ENCODE measurements at regions not wholly inside any gene's neighbourhood (a gene's known extent, or its start where the extent isn't known, plus 50 kb on each side); places are given as distances from the start of the nearest gene placed in this dataset.
A peak's percentile ranks its signal among the peaks of the same experiment; 100 is the strongest.

DNA sequence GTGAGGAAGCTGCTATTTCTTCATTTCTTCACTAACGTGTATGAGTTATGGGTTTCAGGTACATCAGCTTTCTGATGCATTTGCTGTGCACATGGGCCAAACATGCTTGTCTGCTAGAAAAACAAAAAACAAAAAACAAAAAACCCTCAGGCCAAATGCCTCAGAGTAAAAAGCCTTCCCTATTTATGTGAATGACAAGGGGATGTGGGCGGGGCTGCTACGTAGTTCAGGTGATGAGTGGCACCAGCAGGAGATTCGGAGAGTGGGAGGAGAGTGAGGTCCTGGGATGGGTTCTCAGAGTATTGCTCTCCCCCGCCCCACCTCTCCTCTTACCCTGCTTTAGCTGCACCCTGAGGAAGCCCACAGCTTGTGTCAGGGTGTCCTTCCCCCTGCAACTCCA lies 596.8 kb upstream of the JAG1 start:
- TF ChIP-seq OSR1 (CRISPR knock-in tag; IDR thresholded peaks at IDR 0.05) = no peak
- TF ChIP-seq ZNF8 (CRISPR knock-in tag; IDR thresholded peaks at IDR 0.05) = no peak
- no peak for TF ChIP-seq TCF4 (CRISPR knock-in tag; IDR thresholded peaks at IDR 0.05; ENCODE audit: borderline replicate concordance)
- TF ChIP-seq, protein P1, sequence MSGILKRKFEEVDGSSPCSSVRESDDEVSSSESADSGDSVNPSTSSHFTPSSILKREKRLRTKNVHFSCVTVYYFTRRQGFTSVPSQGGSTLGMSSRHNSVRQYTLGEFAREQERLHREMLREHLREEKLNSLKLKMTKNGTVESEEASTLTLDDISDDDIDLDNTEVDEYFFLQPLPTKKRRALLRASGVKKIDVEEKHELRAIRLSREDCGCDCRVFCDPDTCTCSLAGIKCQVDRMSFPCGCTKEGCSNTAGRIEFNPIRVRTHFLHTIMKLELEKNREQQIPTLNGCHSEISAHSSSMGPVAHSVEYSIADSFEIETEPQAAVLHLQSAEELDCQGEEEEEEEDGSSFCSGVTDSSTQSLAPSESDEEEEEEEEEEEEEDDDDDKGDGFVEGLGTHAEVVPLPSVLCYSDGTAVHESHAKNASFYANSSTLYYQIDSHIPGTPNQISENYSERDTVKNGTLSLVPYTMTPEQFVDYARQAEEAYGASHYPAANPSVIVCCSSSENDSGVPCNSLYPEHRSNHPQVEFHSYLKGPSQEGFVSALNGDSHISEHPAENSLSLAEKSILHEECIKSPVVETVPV (CRISPR knock-in tag; IDR thresholded peaks at IDR 0.05) = no peak
- TF ChIP-seq ZFP30 (CRISPR knock-in tag; IDR thresholded peaks at IDR 0.05) = no peak
- TF ChIP-seq ESRRG (CRISPR knock-in tag; IDR thresholded peaks at IDR 0.05) = no peak
- TF ChIP-seq ARNTL (CRISPR knock-in tag; IDR thresholded peaks at IDR 0.05; ENCODE audit: borderline replicate concordance, low read depth) = no peak
- TF ChIP-seq, protein P2, sequence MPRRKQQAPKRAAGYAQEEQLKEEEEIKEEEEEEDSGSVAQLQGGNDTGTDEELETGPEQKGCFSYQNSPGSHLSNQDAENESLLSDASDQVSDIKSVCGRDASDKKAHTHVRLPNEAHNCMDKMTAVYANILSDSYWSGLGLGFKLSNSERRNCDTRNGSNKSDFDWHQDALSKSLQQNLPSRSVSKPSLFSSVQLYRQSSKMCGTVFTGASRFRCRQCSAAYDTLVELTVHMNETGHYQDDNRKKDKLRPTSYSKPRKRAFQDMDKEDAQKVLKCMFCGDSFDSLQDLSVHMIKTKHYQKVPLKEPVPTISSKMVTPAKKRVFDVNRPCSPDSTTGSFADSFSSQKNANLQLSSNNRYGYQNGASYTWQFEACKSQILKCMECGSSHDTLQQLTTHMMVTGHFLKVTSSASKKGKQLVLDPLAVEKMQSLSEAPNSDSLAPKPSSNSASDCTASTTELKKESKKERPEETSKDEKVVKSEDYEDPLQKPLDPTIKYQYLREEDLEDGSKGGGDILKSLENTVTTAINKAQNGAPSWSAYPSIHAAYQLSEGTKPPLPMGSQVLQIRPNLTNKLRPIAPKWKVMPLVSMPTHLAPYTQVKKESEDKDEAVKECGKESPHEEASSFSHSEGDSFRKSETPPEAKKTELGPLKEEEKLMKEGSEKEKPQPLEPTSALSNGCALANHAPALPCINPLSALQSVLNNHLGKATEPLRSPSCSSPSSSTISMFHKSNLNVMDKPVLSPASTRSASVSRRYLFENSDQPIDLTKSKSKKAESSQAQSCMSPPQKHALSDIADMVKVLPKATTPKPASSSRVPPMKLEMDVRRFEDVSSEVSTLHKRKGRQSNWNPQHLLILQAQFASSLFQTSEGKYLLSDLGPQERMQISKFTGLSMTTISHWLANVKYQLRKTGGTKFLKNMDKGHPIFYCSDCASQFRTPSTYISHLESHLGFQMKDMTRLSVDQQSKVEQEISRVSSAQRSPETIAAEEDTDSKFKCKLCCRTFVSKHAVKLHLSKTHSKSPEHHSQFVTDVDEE (CRISPR knock-in tag; IDR thresholded peaks at IDR 0.05) = no peak
- TF ChIP-seq, protein P3, sequence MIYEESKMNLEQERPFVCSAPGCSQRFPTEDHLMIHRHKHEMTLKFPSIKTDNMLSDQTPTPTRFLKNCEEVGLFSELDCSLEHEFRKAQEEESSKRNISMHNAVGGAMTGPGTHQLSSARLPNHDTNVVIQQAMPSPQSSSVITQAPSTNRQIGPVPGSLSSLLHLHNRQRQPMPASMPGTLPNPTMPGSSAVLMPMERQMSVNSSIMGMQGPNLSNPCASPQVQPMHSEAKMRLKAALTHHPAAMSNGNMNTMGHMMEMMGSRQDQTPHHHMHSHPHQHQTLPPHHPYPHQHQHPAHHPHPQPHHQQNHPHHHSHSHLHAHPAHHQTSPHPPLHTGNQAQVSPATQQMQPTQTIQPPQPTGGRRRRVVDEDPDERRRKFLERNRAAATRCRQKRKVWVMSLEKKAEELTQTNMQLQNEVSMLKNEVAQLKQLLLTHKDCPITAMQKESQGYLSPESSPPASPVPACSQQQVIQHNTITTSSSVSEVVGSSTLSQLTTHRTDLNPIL (CRISPR knock-in tag; IDR thresholded peaks at IDR 0.05; ENCODE audit: low read depth) = no peak
- TF ChIP-seq GLIS3 (CRISPR knock-in tag; IDR thresholded peaks at IDR 0.05) = no peak
- no peak for TF ChIP-seq SNAI2 (CRISPR knock-in tag; IDR thresholded peaks at IDR 0.05)
- no peak for TF ChIP-seq ZFP3 (CRISPR knock-in tag; IDR thresholded peaks at IDR 0.05)
- ATAC-seq = no peak

DNA sequence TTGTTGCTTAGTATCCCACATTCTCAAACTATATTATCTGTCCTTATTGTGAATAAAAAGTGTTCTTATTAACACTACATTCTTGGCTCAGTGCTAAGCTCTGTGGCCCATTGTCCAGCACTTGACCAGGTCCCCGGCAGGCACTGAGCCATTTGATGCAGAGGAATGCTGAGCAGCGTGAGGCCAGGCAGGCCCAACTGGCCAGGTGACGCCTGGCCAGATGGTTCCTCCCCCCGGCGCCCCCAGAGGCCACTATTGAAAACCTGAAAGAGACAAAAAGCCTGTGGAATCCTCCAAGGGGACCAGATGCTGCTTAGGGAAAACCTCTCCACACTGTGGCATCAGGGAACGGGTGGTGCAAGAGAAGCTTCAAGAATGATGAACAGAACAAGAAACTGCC lies 597.5 kb upstream of the JAG1 start:
- no peak for ATAC-seq
- TF ChIP-seq SNAI2 (CRISPR knock-in tag; IDR thresholded peaks at IDR 0.05) = no peak
- TF ChIP-seq CSDC2 (CRISPR knock-in tag; IDR thresholded peaks at IDR 0.05) = no peak
- TF ChIP-seq, protein P3 (CRISPR knock-in tag; IDR thresholded peaks at IDR 0.05; ENCODE audit: low read depth) = no peak
- TF ChIP-seq, protein P4, sequence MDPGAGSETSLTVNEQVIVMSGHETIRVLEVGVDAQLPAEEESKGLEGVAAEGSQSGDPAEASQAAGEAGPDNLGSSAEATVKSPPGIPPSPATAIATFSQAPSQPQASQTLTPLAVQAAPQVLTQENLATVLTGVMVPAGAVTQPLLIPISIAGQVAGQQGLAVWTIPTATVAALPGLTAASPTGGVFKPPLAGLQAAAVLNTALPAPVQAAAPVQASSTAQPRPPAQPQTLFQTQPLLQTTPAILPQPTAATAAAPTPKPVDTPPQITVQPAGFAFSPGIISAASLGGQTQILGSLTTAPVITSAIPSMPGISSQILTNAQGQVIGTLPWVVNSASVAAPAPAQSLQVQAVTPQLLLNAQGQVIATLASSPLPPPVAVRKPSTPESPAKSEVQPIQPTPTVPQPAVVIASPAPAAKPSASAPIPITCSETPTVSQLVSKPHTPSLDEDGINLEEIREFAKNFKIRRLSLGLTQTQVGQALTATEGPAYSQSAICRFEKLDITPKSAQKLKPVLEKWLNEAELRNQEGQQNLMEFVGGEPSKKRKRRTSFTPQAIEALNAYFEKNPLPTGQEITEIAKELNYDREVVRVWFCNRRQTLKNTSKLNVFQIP (CRISPR knock-in tag; IDR thresholded peaks at IDR 0.05; ENCODE audit: borderline replicate concordance, low read depth) = no peak
- no peak for TF ChIP-seq TOX (CRISPR knock-in tag; IDR thresholded peaks at IDR 0.05; ENCODE audit: borderline replicate concordance)
- no peak for TF ChIP-seq ZNF565 (CRISPR knock-in tag; conservative IDR thresholded peaks at IDR 0.05; ENCODE audit: low read depth)
- TF ChIP-seq ZFP30 (CRISPR knock-in tag; IDR thresholded peaks at IDR 0.05) = no peak
- TF ChIP-seq RARB (CRISPR knock-in tag; IDR thresholded peaks at IDR 0.05) = no peak

DNA sequence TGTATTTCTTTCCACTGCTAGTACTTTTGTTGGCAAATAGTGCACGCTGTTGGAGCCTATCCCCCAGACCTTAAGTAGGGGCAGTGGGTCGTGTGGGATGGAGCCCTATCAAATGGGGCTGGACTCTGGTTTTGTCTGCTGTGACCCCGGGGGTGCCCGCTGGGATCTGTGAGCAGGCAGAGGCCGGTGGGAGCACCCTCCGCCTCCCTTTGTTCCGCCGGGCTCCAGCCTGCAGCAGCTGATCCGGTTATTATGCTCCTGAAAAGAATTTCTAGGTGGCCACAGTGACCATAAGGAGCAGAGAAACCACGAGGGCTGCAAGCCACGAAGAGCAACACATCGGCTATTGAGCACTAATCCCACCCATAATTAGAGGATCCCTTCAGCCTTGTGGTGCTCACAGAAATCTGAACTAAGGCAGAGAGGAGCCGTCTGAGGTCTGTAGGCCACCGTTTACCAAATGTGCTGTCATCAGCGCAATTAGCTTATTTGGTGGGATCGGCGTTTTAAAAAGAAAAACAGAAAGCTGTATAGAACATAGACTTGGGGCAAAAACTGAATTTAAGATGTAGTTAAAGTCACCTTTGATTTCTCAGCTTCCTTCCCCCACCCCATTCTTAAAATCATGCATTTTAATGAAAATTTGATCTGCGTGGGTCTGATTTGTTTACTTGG lies 598.3 kb upstream of the JAG1 start:
- TF ChIP-seq TOX (CRISPR knock-in tag; IDR thresholded peaks at IDR 0.05; ENCODE audit: borderline replicate concordance) (no peak), OSR1 (CRISPR knock-in tag; IDR thresholded peaks at IDR 0.05) (no peak), TCF4 (CRISPR knock-in tag; IDR thresholded peaks at IDR 0.05; ENCODE audit: borderline replicate concordance) (no peak)
- ATAC-seq = no peak

DNA sequence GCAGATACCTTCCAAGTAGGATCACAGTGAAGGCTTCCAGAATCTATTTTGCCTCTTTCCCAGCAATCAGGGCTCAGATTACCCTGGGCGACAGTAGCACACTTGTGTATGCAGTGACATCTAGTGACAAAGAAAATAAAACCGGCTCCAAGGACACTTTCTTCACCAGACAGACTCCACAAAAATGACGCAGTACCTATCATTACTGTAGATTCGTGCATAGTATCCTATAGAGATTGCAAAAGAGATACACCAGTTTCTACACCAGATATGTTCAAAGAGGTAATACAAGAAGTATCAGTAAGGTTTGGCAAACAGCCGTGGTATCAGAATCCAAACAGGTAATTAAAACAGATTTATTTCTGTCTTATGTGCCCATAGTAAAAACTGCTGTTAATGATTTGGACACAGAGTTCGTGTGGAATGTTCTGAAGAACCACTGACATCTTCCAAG lies 600.4 kb upstream of the JAG1 start:
- ATAC-seq = peak; percentile 98
- TF ChIP-seq ZNF565 (CRISPR knock-in tag; conservative IDR thresholded peaks at IDR 0.05; ENCODE audit: low read depth) (no peak), PPARA (CRISPR knock-in tag; IDR thresholded peaks at IDR 0.05; ENCODE audit: borderline replicate concordance) (no peak), ISL1 (CRISPR knock-in tag; IDR thresholded peaks at IDR 0.05) (no peak), SNAI2 (CRISPR knock-in tag; IDR thresholded peaks at IDR 0.05) (no peak), ZNF8 (CRISPR knock-in tag; IDR thresholded peaks at IDR 0.05) (no peak), ZFP3 (CRISPR knock-in tag; IDR thresholded peaks at IDR 0.05) (no peak), TOX (CRISPR knock-in tag; IDR thresholded peaks at IDR 0.05; ENCODE audit: borderline replicate concordance) (no peak), CSDC2 (CRISPR knock-in tag; IDR thresholded peaks at IDR 0.05) (no peak), ESRRG (CRISPR knock-in tag; IDR thresholded peaks at IDR 0.05) (no peak), OSR1 (CRISPR knock-in tag; IDR thresholded peaks at IDR 0.05) (no peak)
- TF ChIP-seq, protein P5, sequence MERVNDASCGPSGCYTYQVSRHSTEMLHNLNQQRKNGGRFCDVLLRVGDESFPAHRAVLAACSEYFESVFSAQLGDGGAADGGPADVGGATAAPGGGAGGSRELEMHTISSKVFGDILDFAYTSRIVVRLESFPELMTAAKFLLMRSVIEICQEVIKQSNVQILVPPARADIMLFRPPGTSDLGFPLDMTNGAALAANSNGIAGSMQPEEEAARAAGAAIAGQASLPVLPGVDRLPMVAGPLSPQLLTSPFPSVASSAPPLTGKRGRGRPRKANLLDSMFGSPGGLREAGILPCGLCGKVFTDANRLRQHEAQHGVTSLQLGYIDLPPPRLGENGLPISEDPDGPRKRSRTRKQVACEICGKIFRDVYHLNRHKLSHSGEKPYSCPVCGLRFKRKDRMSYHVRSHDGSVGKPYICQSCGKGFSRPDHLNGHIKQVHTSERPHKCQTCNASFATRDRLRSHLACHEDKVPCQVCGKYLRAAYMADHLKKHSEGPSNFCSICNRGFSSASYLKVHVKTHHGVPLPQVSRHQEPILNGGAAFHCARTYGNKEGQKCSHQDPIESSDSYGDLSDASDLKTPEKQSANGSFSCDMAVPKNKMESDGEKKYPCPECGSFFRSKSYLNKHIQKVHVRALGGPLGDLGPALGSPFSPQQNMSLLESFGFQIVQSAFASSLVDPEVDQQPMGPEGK (CRISPR knock-in tag; IDR thresholded peaks at IDR 0.05; ENCODE audit: borderline replicate concordance) = no peak
- TF ChIP-seq, protein P1 (CRISPR knock-in tag; IDR thresholded peaks at IDR 0.05) = no peak
- TF ChIP-seq, protein P4 (CRISPR knock-in tag; IDR thresholded peaks at IDR 0.05; ENCODE audit: borderline replicate concordance, low read depth) = no peak
